Bone marrow (tissue), 2 donors: ENCODE measurements at regions not wholly inside any gene's neighbourhood (a gene's known extent, or its start where the extent isn't known, plus 50 kb on each side); places are given as distances from the start of the nearest gene placed in this dataset.
"Not testable (repeated sequence)": the region's sequence is repeated elsewhere in the genome, so short reads cannot be mapped to it uniquely, and the experiment has no call there.

ENCODE experiments used
- DNase-seq, 2 donors: peaks; one replicate each; lab custom pipeline; 2025; lab: John Stamatoyannopoulos, UW

DNA sequence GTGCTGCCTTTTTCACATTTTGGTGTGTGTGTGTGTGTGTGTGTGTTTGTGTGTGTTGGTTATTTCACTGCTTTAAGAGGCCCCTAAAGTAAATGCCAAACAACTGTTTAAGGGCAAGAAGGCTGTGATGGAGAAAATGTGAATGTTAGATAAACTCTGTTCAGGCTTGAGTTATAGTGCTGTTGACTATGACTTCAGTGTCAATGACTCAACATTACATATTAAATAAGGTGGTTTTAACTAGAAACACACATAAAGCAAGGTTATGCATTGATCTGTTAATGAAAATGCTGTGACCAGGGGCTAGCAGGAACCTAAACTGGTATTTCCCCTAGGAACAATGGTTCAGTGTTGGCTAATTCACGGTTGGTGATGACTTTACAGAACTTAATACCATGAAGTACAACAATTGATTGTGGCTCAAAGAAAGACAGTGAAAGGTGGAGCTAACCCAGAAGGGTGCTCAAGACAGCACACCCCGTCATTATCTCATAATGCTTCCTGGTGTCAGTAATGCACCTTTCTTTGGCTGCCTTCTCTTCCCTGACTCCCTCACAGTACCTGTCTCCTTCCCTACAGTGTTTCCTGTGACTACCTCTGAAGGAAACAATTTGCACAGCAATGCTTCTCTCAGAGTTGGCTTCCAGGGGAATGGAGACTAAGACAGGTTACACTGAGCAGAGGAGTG lies 116.1 kb downstream of the RIN2 start:
- no peak for DNase-seq

DNA sequence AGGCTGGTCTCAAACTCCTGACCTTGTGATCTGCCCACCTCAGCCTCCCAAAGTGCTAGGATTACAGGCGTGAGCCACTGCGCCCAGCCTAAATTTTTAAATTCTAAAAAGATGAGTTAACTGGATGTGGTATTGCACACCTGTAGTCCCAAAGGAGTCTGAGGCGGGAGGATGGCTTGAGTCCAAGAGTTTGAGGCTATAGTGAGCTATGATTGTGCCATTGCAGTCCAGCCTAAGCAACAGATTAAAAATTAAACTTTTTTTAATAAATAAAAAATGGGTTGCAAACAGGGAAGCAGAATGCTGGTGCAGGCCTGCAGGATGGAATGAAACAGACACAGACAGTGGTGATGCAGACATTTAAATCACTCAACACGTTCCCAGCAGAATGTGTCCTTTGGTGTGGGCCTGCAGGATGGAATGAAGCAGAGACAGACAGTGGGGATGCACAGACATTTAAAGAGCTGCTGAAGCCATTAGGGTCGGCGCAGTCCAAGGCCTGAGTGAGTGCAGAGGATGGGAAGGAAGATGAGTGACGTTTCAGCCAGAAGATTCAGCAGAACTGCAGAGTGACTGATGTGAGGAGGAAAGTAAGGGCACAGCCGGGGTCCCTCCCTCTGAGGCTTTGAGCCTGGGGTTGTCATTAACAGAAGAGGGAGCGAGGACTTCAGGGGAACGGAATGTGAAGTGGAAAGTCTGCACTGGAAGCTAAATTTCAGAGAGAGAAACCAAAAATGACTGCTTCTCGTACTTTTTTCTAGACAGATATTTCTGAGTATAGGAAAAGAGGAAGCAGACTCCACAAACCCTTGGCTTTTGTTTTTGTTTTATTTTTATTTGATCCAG lies 117.5 kb downstream of the RIN2 start:
- peak in 1 of 2 donors; percentile 50 for DNase-seq

DNA sequence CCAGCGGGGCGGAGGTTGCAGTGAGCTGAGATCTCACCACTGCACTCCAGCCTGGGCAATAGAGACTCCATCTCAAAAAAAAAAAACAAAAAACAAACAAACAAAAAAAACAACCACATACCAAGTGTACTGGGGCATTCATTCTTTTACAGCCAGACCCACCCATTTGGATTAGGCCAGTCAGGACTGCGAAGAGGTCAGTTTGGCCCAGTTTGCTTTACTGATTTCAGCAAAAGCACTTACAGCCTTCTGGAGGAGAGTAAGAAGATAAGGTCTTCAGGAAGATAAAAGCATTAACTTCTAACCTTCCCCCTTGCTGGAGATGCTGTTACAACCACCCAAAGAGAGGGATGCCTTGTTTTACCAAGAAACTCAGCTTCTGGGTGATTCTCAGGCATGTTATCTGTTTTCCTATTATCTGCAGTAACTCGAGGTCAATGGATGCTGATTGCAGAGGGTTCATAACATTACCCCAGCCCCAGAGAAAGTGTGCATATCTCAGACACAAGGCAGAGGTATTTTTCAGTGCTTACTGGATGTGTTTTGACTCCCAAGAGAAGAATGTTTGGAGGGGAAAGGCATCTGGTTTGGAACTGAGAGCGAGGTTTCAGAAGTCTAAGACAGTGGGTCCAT lies 118.9 kb downstream of the RIN2 start:
- DNase-seq, result no peak

DNA sequence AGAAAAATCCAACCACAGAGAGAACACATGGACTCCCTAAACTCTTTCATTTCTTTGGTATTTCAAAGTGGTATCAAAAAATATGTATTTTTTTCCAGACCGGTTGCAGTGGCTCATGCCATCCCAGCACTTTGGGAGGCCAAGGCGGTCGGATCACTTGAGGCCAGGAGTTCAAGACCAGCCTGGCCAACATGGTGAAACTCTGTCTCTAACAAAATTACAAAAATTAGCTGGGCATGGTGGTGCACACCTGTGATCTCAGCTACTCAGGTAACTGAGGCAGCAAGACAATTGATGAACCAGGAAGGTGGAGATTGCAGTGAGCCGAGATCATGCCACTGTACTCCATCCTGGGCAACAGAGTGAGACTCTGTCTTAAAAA lies 121.8 kb downstream of the RIN2 start:
- DNase-seq, result not testable (repeated sequence)

DNA sequence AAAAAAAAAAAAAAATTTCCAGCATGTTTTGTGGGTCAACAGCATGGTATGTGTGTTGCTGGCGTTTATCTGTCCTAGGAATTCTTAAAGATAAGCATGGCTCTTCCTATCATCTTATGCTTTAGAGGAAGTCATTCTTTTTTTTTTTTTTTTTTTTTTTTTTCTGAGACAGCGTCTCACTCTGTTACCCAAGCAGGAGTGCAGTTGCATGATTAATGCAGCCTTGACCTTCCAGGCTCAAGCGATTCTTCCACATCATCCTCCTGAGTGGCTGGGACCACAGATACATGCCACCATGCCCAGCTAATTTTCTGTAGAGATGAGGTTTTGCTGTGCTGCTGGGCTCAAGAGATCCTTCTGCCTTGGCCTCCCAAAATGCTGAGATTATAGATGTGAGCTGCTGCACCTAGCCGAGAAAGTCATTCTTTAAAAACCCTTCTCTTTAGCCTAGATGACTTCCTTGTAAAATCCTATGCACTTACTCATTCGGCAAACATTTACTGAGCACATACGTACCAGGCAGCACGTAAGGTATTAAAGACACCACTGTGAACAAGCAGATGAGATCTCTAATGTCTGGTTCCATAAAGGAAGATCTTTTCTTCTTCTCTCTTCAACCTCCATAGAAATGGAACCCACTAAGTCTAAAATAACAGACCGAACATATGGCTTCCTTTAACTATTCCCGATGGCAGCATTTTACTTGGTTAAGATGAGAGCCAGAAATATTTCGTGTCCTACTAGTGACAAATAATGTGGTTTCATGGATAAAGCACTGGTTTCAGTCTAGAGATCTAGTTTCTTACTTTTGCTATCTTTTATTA lies 122.4 kb downstream of the RIN2 start:
- no peak for DNase-seq

DNA sequence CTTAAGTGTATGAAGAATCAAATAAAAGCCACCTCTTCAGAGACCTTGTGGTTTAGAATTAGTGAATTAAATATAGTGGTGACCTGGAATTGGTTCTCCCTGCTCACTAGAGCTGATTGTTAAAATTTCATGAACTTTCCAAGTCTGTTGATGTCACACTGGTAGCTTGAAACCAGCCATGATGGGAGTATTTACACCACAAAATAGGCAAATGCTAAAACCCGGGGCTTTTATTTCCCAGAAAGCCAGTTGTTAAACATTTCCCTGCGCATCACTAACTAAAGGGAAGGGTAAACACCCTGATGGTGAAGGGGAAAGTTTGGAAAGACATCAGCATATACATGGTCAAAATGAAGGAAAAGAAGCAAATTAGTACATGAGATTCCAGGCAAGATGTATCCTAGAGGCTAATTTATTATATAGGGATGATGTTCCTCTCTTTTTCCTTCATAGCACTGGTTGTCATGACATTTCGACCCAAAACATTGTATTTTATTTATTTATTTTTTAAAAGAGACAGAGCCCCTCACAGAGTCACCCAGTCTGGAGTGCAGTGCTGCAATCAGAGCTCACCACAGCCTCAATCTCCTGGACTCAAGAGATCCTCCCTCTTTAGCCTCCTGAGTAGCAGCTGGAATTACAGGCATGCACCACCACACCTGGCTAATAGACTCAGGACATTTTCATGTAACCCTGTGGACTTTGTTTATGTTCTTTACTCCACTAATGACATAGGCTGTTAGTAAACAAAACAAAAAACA lies 123.2 kb downstream of the RIN2 start:
- DNase-seq, result no peak

DNA sequence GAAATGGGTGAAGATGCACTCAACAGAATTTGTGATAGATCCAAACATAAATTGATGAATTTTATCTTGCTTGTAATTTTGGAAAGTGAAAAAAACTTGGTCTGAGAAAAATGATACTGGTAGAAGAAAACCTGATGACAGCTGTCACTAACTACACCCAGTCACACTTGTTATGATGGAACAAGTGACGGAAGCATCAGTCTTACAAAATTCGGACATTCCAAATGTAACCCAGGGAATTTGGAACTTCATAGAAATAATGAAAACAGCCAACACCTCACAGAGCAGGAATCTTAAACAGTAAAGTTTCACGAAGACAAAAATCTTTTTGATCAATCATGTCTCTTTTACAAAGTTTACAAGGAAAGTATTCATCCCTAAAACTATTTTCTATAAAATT lies 123.9 kb downstream of the RIN2 start:
- no peak for DNase-seq

DNA sequence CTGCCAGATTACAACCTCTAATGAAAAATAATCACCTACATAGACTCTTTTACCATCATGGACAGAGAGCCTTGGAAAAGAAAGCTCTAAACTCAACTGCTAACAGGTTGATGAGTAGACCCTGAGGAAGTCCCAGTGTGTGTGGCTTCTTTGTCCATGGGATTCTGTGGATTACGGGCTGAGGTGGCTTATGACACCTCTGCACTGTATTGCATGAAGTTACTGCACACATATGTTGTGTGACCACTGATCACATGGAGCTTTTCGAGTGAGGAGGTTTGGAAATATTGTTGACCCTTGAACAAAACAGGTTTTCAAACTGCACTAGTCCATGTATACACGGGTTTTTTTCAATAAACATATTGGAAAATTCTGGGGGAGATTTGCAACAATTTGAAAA lies 124.4 kb downstream of the RIN2 start:
- no peak for DNase-seq

DNA sequence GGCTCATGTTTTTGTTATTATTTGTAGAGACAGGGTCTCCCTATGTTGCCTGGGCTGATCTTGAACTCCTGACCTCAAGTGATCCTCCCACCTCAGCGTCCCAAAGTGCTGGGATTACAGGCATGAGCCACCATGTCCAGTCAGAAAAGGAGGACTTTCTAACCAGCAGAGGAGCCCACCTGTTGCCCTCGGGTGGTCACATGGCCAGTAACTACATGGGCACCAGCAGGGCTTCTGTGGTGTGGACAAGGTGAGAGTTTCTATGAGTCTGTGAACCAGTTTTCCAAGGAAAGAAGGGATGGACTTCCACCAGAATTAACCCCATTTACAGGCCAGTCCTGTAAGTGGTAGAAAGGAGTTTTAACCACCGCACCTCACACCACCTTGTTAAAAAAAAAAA lies 125.4 kb downstream of the RIN2 start:
- DNase-seq, result no peak

DNA sequence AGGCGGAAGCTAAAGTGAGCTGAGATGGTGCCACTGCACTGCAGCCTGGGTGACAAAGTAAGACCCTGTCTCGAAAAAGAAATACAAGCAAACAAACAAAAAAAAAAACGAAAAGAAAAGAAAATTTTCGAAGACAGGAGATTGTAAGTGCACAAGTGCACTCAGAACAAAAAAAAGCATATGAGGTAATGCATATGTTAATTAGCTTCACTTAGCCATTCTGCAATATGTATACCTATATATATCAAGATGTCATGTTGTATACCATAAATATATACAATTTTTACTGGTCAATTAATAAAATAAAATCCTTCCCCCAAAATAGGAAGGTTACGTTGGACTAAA lies 127.5 kb downstream of the RIN2 start:
- no peak for DNase-seq

DNA sequence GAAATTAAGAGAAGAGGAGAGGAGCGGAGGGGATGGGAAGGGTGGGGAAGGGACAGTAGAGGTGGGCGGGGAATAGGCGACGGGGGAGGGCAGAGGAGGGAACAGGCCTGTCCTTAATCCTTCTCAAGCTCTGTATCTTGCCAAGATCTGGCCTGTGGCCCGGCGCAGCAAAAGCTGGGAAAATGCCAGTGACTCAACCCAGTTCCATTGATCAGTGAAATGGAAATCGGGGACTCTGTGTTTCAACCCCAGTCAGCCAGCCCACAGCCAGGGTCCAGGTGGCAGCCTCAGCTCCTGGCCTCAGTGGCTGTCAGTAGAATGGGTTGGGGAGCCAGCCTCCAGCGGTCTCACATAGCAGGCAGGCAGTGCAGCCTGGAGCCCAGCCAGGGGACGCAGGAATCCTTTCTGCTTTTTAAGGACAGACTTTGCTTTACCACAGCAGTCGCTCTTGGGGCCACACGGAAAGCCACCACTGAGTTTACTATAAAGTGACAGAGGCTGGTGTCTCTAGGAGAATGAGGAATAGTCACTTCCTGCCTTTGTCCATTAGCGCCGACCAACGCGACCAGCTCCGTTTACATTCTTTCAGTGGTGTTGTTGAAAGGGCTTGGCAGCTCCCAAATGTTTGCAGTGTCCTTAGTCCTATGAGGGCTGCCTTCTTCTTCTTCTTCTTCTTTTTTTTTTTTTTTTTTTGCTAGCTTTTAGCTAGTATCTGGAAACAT lies 128.0 kb downstream of the RIN2 start:
- DNase-seq, result no peak

DNA sequence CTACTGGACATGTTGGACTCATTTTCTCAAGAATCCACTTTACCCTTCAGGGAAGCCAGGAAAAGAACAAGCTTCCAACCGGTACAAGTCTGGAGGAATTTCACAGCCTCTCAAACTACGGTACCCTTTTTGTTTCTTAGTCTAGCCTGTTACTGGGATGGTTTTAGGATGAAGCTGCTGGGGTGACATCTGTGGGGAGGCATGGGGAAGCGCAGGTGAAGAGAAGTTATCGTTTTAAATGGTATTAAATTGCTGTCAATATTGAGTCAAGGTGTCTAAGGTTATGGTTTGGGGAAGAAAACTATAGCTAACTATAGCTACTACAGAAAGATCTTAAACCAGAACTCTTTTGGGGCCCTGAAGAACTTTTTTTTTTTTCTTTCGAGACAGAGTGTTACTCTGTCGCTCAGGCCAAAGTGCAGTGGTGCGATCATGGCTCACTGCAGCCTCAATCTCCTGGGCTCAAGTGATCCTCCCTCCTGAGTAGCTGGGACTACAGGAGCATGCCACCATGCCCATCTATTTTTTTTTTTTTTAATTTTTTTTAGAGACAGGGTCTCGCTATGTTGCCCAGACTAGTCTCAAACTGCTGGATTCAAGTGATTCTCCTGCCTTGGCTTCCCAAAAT lies 128.7 kb downstream of the RIN2 start:
- DNase-seq, result no peak

DNA sequence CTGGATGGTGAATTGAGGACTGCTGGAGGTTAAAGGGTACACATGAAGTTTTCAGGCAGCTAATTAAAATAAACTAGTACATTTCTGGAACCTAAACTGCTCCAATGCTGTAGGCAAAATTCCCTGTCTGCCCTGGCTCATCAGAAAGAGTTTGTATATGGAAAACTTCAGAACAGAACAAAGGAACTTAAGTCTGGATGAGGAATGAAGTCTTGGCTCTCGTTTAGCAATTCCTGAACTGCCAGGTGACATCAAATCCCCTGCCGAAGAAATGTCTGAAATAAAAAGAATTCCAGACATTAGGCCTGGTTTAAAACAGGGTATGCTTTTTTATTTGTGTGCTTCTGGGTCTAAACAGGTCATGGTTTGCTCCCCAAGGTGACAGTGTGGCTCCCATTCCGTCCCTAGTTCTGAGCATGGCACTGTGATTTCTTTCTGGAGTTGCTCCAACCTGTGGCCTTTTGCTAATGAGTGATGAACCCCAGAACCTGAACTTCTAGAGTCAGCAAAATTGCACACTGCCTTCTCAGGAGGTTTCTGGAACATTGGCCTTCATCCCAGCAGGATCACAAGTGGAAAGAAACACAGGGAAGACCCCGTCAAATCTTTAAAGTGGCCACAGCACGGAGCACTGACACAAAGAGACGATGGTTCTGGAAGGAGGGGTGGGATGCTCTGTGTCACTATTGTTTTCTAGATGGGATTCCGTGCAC lies 129.4 kb upstream of the NAA20 start:
- DNase-seq, result no peak

DNA sequence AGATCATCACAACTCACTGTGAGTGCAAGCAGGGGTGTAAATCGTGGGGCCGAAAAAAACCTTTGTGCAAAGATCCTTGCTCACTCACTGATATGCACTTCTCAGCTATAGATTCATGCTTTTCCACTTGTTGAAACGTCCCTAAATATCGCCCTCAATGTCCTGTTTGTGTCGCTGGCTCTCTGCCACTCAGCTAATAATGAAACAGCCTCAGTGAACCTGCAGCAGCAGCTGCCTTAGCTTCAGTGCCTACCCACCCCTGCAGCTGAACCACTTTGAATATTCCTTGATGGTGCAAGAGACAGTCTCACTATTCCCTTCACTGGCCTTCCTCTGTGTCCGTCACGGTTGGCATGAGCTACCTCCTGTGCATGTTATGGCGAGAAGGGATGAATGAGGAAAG lies 128.9 kb upstream of the NAA20 start:
- DNase-seq, result no peak

DNA sequence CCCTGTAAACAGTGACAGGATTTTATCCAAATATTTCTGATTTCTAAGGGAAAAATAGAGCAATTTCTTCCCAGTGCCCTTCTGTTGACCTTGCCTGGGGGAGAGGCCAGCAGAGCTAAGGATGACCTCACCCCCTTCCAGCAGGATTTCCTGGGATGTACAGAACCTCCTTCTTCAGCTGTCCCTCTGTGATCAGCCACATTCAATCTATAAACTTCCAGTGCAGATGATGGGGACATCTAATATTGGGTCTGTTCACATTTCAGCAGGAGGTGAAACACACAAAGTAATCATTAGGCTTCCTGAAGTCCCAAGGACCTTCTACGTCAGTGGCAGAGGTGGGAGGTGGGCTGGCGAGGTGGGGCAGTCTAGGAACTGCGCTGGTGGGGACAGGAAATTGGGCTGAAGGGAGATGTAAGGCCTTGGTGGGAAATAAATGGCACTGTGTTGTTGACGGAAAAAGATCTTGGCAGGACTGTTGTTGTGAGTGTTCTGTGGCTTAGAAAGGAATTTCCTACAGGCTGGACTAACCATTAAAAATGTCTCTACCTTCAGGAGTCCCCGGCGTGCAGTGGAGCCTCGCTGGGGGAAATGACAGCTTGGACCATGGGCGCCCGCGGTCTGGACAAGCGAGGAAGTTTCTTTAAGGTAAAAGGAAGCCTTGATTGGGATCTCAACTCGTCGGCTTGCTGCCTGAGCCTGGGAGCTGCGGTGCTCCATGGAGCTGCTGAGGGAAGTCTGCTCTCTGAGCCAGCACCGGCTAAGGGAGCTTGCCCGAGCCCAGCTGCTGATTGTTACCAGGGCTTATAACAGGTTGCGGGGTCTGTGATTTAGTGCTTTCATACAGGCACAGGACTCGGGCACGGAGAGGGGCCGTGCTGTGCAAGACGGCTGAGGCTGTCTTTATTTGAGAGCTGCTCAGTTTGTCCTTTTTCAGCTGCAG lies 127.9 kb upstream of the NAA20 start:
- DNase-seq, result no peak

DNA sequence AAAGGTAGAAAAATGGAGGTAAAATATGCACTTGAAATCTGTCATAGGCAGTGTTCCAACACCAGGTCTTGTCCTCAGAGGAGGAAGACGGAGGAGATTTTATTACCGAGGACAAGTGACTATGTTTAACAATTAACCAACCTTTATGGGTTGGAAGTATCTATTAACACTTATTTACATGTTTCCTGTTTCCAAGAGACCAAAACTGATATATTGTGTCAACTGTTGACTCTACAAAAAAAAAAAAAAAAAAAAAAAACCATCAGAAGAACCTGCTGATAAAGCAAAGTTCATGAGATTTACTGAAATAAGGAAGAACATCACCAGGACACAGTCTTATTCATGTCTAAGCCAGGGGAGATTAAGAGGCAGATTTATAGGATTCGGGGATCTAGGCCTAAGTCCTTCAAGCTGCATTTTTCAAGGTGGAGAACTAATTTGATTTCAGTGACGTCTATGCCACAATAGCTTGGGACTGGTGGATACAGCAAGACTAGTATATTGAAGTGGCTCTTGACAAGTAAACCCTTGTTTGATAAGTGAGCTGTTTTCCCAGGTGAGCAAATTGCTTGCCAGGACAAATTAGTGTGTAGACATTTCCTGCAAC lies 126.6 kb upstream of the NAA20 start:
- DNase-seq, result no peak

DNA sequence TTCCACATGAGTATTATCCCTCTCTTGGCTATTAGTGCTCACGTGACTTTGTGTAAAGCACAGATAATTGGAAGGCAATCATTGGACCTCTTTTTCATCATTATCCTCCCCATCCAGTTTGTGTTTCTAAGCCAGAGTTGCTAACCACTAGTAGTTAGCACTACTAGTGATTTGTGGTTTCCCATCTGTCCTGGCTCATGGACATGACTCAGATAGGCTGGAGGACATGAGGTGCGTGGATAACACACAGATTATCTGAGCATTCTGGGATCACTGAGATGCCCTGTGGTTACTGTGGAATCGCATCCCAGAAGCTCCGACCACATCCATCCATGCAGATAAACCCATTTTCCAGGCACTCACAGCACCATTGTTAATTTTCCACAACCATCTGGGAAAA lies 123.8 kb upstream of the NAA20 start:
- DNase-seq, result no peak

DNA sequence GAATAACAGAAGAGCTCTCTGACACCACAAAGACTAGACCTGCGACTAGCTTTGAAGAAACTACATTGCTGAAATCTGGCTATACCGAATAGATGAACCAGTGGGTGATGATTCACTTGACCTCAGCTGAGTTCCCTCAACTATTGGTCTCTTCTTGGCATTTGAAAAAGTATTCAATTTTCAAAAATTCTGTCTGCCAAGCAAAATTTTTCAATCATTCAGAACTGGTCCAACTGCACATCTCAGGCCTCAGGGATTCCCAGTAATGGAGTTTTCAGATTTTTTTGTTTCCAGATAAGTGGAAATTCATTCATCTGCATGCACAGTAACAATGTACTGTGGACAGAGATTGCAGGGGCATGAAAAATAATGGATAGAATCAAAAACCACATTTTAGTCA lies 121.4 kb upstream of the NAA20 start:
- DNase-seq, result no peak
